Glutamatergic neuron (in vitro differentiated cells): ENCODE measurements at regions not wholly inside any gene's neighbourhood (a gene's known extent, or its start where the extent isn't known, plus 50 kb on each side); places are given as distances from the start of the nearest gene placed in this dataset.
"Not testable (repeated sequence)": the region's sequence is repeated elsewhere in the genome, so short reads cannot be mapped to it uniquely, and the experiment has no call there.

Experiments
- DNase-seq: peaks from one replicate; pipeline ENCODE4 v3.0.0; 2022
- H3K27ac Mint-ChIP-seq: one replicate; pipeline ENCODE4 v1.8.0; 2020; ENCODE audit warnings: mild to moderate bottlenecking, mixed read lengths, inconsistent platforms; ENCODE audit not compliant: unreplicated experiment
- H3K27me3 Mint-ChIP-seq: one replicate; pipeline ENCODE4 v1.8.0; 2020; ENCODE audit warnings: mild to moderate bottlenecking, moderate library complexity, mixed read lengths, inconsistent platforms; ENCODE audit not compliant: unreplicated experiment
- H3K36me3 Mint-ChIP-seq: one replicate; pipeline ENCODE4 v1.8.0; 2020; ENCODE audit warnings: mild to moderate bottlenecking, mixed read lengths, inconsistent platforms; ENCODE audit not compliant: unreplicated experiment
- H3K4me1 Mint-ChIP-seq: one replicate; pipeline ENCODE4 v1.8.0; 2020; ENCODE audit warnings: mild to moderate bottlenecking, low read depth, mixed read lengths, inconsistent platforms; ENCODE audit not compliant: unreplicated experiment
- H3K4me3 Mint-ChIP-seq: one replicate; pipeline ENCODE4 v1.8.0; 2020; ENCODE audit warnings: mild to moderate bottlenecking, mixed read lengths, inconsistent platforms; ENCODE audit not compliant: unreplicated experiment
- H3K9me3 Mint-ChIP-seq: one replicate; pipeline ENCODE4 v1.8.0; 2020; ENCODE audit warnings: mild to moderate bottlenecking, moderate library complexity, mixed read lengths, inconsistent platforms; ENCODE audit not compliant: unreplicated experiment
- CTCF ChIP-seq: fragments of 200-600 bp; sonication (generic); IDR thresholded peaks from one replicate; pipeline ENCODE4 v1.5.0; 2021; ENCODE audit not compliant: partially characterized antibody, unreplicated experiment

- peaks cover 4% of the 10 kb centered on the region for H3K9me3 Mint-ChIP-seq
- H3K36me3 Mint-ChIP-seq, result peaks cover 16% of the 10 kb centered on the region
- no peaks in the 10 kb centered on the region for H3K27me3 Mint-ChIP-seq
- DNase-seq, result no peak
- H3K27ac Mint-ChIP-seq, result no peak overlapping the region
- H3K4me1 Mint-ChIP-seq, result peaks cover 2% of the 10 kb centered on the region
- no peak overlapping the region for H3K4me3 Mint-ChIP-seq
- no peak for TF ChIP-seq CTCF
Observed at GRCh38 chr10:34058845-34059614, 724.6 kb upstream of the NRP1 start.

GRCh38 chr10:34055410-34055985 lies 721.0 kb upstream of the NRP1 start:
- DNase-seq, H3K4me3 Mint-ChIP-seq, H3K4me1 Mint-ChIP-seq, H3K27ac Mint-ChIP-seq, H3K27me3 Mint-ChIP-seq, H3K9me3 Mint-ChIP-seq: not testable (repeated sequence)
- peaks cover 18% of the 10 kb centered on the region for H3K36me3 Mint-ChIP-seq

- H3K27me3 Mint-ChIP-seq, result peaks cover 11% of the 10 kb centered on the region
- H3K4me3 Mint-ChIP-seq, result no peak overlapping the region
- no peak for DNase-seq
- H3K27ac Mint-ChIP-seq, result no peak overlapping the region
- H3K4me1 Mint-ChIP-seq, result peaks cover 25% of the 10 kb centered on the region
- H3K9me3 Mint-ChIP-seq, result peaks cover 19% of the 10 kb centered on the region
- no peak for TF ChIP-seq CTCF
- peaks cover 18% of the 10 kb centered on the region for H3K36me3 Mint-ChIP-seq
Observed at GRCh38 chr10:34049887-34050286, 715.4 kb upstream of the NRP1 start.

- H3K36me3 Mint-ChIP-seq, result peaks cover 18% of the 10 kb centered on the region
- H3K4me1 Mint-ChIP-seq, result peaks cover 25% of the 10 kb centered on the region
- peaks cover 11% of the 10 kb centered on the region for H3K27me3 Mint-ChIP-seq
- no peak for DNase-seq
- peaks cover 19% of the 10 kb centered on the region for H3K9me3 Mint-ChIP-seq
- TF ChIP-seq CTCF, result no peak
- H3K4me3 Mint-ChIP-seq, result no peak overlapping the region
- no peak overlapping the region for H3K27ac Mint-ChIP-seq
Observed at GRCh38 chr10:34049469-34049868, 715.0 kb upstream of the NRP1 start.

- Mint-ChIP-seq H3K36me3 (peaks cover 9% of the 10 kb centered on the region), H3K27me3 (peaks cover 17% of the 10 kb centered on the region), H3K9me3 (peaks cover 25% of the 10 kb centered on the region), H3K4me3 (no peak overlapping the region), H3K27ac (peak overlapping the region; percentile 83), H3K4me1 (peaks cover 35% of the 10 kb centered on the region)
- DNase-seq, result no peak
- TF ChIP-seq CTCF, result no peak
Observed at GRCh38 chr10:34047389-34047788, 712.9 kb upstream of the NRP1 start.
